Prostate gland (tissue), 2 donors: ENCODE measurements at regions not wholly inside any gene's neighbourhood (a gene's known extent, or its start where the extent isn't known, plus 50 kb on each side); places are given as distances from the start of the nearest gene placed in this dataset.

Experiments
- DNase-seq: peaks from one replicate; pipeline ENCODE4 v3.0.0-alpha.2; 2019; ENCODE audit warnings: low spot score
- H3K27ac ChIP-seq, 2 donors: fragments of 200-600 bp; sonication (generic); 2 replicates each; pipeline ENCODE4 v1.5.1; 2017 to 2019
- H3K27me3 ChIP-seq: fragments of 200-600 bp; sonication (generic); replicated peaks from 2 replicates; pipeline ENCODE4 v1.5.1; 2019; ENCODE audit not compliant: insufficient read depth
- H3K36me3 ChIP-seq, 2 donors: fragments of 200-600 bp; sonication (generic); 1 replicate in 1 of 2; 2 replicates in 1 of 2; pipeline versions ENCODE4 v1.5.1 to v1.8.1; 2017 to 2019
- H3K4me1 ChIP-seq: fragments of 200-600 bp; sonication (generic); replicated peaks from 2 replicates; pipeline ENCODE4 v1.5.1; 2019
- H3K4me3 ChIP-seq, 2 donors: fragments of 200-600 bp; sonication (generic); 2 replicates each; pipeline ENCODE4 v1.5.1; 2017 to 2019
- H3K9me3 ChIP-seq: fragments of 200-600 bp; sonication (generic); 2 replicates; pipeline ENCODE4 v1.5.1; 2017
- POLR2A ChIP-seq: fragments of 450-650 bp; IDR thresholded peaks from one replicate; pipeline ENCODE4 v1.6.1; 2016; ENCODE audit warnings: antibody characterized with exemption, mild to moderate bottlenecking
- POLR2AphosphoS5 ChIP-seq: sonication (generic); formaldehyde crosslinking; IDR thresholded peaks from one replicate; pipeline ENCODE4 v1.6.1; 2017; ENCODE audit warnings: antibody characterized with exemption
- WGBS: methylation state at CpG from one replicate; pipeline ENCODE4 v1.1.5; 2018; 5-methylcytosine and 5-hydroxymethylcytosine counted together
- intact Hi-C: fragments of 100-400 bp; cut with DNase I; formaldehyde crosslinking; loops from one replicate; pipeline ENCODE4 v1.14.2; 2022
- TF ChIP-seq, protein P1 (sequence below), 4 experiments: fragments of 200-600 bp in 2 of 4; fragments of 450-650 bp in 2 of 4; sonication (generic) in 2 of 4; IDR thresholded peaks; 1 replicate in 3 of 4; 2 replicates in 1 of 4; pipeline ENCODE4 v1.5.1; 2016 to 2019; ENCODE audit warnings: antibody characterized with exemption in 4 of 4, mild to moderate bottlenecking in 2 of 4, moderate library complexity in 2 of 4

GRCh38 chr9:16337322-16338029 lies 533.0 kb downstream of the BNC2 start:
- H3K36me3 ChIP-seq, result no peaks in the 10 kb centered on the region
- TF ChIP-seq POLR2A, result no peak
- no peak for TF ChIP-seq POLR2AphosphoS5
- TF ChIP-seq, protein P1, sequence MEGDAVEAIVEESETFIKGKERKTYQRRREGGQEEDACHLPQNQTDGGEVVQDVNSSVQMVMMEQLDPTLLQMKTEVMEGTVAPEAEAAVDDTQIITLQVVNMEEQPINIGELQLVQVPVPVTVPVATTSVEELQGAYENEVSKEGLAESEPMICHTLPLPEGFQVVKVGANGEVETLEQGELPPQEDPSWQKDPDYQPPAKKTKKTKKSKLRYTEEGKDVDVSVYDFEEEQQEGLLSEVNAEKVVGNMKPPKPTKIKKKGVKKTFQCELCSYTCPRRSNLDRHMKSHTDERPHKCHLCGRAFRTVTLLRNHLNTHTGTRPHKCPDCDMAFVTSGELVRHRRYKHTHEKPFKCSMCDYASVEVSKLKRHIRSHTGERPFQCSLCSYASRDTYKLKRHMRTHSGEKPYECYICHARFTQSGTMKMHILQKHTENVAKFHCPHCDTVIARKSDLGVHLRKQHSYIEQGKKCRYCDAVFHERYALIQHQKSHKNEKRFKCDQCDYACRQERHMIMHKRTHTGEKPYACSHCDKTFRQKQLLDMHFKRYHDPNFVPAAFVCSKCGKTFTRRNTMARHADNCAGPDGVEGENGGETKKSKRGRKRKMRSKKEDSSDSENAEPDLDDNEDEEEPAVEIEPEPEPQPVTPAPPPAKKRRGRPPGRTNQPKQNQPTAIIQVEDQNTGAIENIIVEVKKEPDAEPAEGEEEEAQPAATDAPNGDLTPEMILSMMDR (IDR thresholded peaks at IDR 0.05), result no peak
- WGBS, result 88% methylated on average over 5 of the region's 5 CpGs
- no peaks in the 10 kb centered on the region for H3K9me3 ChIP-seq
- no peaks in the 10 kb centered on the region for H3K27me3 ChIP-seq
- DNase-seq, result no peak
- no peak overlapping the region for H3K4me3 ChIP-seq
- no peaks in the 10 kb centered on the region for H3K4me1 ChIP-seq
- intact Hi-C loops, result no loop called here
- no peak overlapping the region for H3K27ac ChIP-seq

- TF ChIP-seq, protein P1 (IDR thresholded peaks at IDR 0.05), result no peak
- no peak for TF ChIP-seq POLR2AphosphoS5
- no peak for TF ChIP-seq POLR2A
- intact Hi-C loops, result no loop called here
- H3K27ac ChIP-seq, result no peak overlapping the region
These were observed 529.3 kb downstream of the BNC2 start for GRCh38 chr9:16341177-16341576.

GRCh38 chr9:16342246-16343020 lies 528.0 kb downstream of the BNC2 start:
- TF ChIP-seq, protein P1 (IDR thresholded peaks at IDR 0.05), result no peak
- TF ChIP-seq POLR2AphosphoS5 (no peak), POLR2A (no peak)
- intact Hi-C loops, result no loop called here
- H3K27ac ChIP-seq, result no peak overlapping the region

More at GRCh38 chr9:16341177-16341576, 529.3 kb downstream of the BNC2 start:
- DNase-seq, result no peak
- Histone ChIP-seq H3K4me1 (no peaks in the 10 kb centered on the region), H3K36me3 (no peaks in the 10 kb centered on the region), H3K27me3 (no peaks in the 10 kb centered on the region), H3K4me3 (no peak overlapping the region), H3K9me3 (no peaks in the 10 kb centered on the region)
- 90% methylated on average over 2 of the region's 2 CpGs for WGBS

GRCh38 chr9:16343249-16344237 lies 526.9 kb downstream of the BNC2 start:
- no peak for TF ChIP-seq POLR2AphosphoS5
- no peak for TF ChIP-seq POLR2A
- TF ChIP-seq, protein P1 (IDR thresholded peaks at IDR 0.05), result no peak
- 42% methylated on average over 12 of the region's 12 CpGs for WGBS
- intact Hi-C loops, result no loop called here
- Histone ChIP-seq H3K9me3 (no peaks in the 10 kb centered on the region), H3K27me3 (no peaks in the 10 kb centered on the region), H3K27ac (no peak overlapping the region), H3K4me3 (no peak overlapping the region), H3K4me1 (no peaks in the 10 kb centered on the region), H3K36me3 (no peaks in the 10 kb centered on the region)
- DNase-seq, result no peak

More at GRCh38 chr9:16342246-16343020, 528.0 kb downstream of the BNC2 start:
- 89% methylated on average over 7 of the region's 7 CpGs for WGBS
- Histone ChIP-seq H3K36me3 (no peaks in the 10 kb centered on the region), H3K4me3 (no peak overlapping the region), H3K27me3 (no peaks in the 10 kb centered on the region), H3K4me1 (no peaks in the 10 kb centered on the region), H3K9me3 (no peaks in the 10 kb centered on the region)
- DNase-seq, result no peak
